ENCODE measurements at regions not wholly inside any gene's neighbourhood (a gene's known extent, or its start where the extent isn't known, plus 50 kb on each side); places are given as distances from the start of the nearest gene placed in this dataset.

GRCh38 chr9:102085548-102085947 lies 347.1 kb upstream of the GRIN3A start:
- no peak for TF ChIP-seq CTCF (conservative IDR thresholded peaks at IDR 0.05; ENCODE audit: low read depth, low read length)
- no peak overlapping the region for H3K4me3 ChIP-seq (ENCODE audit: low read depth, low read length)
- no peak for DNase-seq (ENCODE audit: low read depth)

- DNase-seq (ENCODE audit: low read depth): no peak
- no peak overlapping the region for H3K4me3 ChIP-seq (ENCODE audit: low read depth, low read length)
- TF ChIP-seq CTCF (conservative IDR thresholded peaks at IDR 0.05; ENCODE audit: low read depth, low read length): no peak
Measured at GRCh38 chr9:102072059-102072764, 333.8 kb upstream of the GRIN3A start.

GRCh38 chr9:102069969-102070368 lies 331.5 kb upstream of the GRIN3A start:
- no peak overlapping the region for H3K4me3 ChIP-seq (ENCODE audit: low read depth, low read length)
- TF ChIP-seq CTCF (conservative IDR thresholded peaks at IDR 0.05; ENCODE audit: low read depth, low read length): no peak
- DNase-seq (ENCODE audit: low read depth): peak; percentile 63

- no peak overlapping the region for H3K4me3 ChIP-seq (ENCODE audit: low read depth, low read length)
- TF ChIP-seq CTCF (conservative IDR thresholded peaks at IDR 0.05; ENCODE audit: low read depth, low read length): no peak
- DNase-seq (ENCODE audit: low read depth): peak; percentile 53
Measured at GRCh38 chr9:102054811-102055210, 316.4 kb upstream of the GRIN3A start.

- H3K4me3 ChIP-seq (ENCODE audit: low read depth, low read length): no peak overlapping the region
- TF ChIP-seq CTCF (conservative IDR thresholded peaks at IDR 0.05; ENCODE audit: low read depth, low read length): no peak
- no peak for DNase-seq (ENCODE audit: low read depth)
Measured at GRCh38 chr9:102049586-102050246, 311.3 kb upstream of the GRIN3A start.

- no peak for DNase-seq (ENCODE audit: low read depth)
- no peak for TF ChIP-seq CTCF (conservative IDR thresholded peaks at IDR 0.05; ENCODE audit: low read depth, low read length)
Measured at GRCh38 chr9:102047549-102047948, 309.1 kb upstream of the GRIN3A start.

GRCh38 chr9:102044133-102044532 lies 305.7 kb upstream of the GRIN3A start:
- no peak for DNase-seq (ENCODE audit: low read depth)
- no peak for TF ChIP-seq CTCF (conservative IDR thresholded peaks at IDR 0.05; ENCODE audit: low read depth, low read length)
- no peak overlapping the region for H3K4me3 ChIP-seq (ENCODE audit: low read depth, low read length)

More at GRCh38 chr9:102047549-102047948, 309.1 kb upstream of the GRIN3A start:
- no peak overlapping the region for H3K4me3 ChIP-seq (ENCODE audit: low read depth, low read length)
